Panc1 (cell line): ENCODE measurements at regions not wholly inside any gene's neighbourhood (a gene's known extent, or its start where the extent isn't known, plus 50 kb on each side); places are given as distances from the start of the nearest gene placed in this dataset.

Experiments
- ATAC-seq: fragments of 200-7000 bp; cut with Tn5 transposase; 2 replicates; pipeline ENCODE4 v1.9.1; 2020; ENCODE audit warnings: mild to moderate bottlenecking, moderate library complexity
- BruUV-seq: library from RNA; stranded (reverse); fragments of 400-500 nt; replicated peaks from 2 replicates; lab custom pipeline; 2021; lab: Mats Ljungman, UMichigan
- CTCF ChIA-PET: fragments of 300-600 bp; sonication (Branson Sonifier 250); formaldehyde crosslinking; loops from one replicate; lab custom pipeline; 2022; ENCODE audit warnings: antibody characterized with exemption; lab: Charles Lee
- POLR2A ChIA-PET: fragments of 300-600 bp; sonication (Branson Sonifier 250); formaldehyde crosslinking; loops from one replicate; lab custom pipeline; 2022; ENCODE audit warnings: antibody characterized with exemption; lab: Charles Lee
- DNase-seq: peaks from one replicate; pipeline ENCODE4 v3.0.0-alpha.2; 2010; ENCODE audit warnings: low read depth, low spot score
- H3K27ac ChIP-seq: 2 replicates; pipeline ENCODE4 v1.5.1; 2011; ENCODE audit warnings: mild to moderate bottlenecking, low read length, inconsistent platforms
- H3K27me3 ChIP-seq: fragments of 200-500 bp; sonication (Bioruptor generic); 2 replicates; pipeline ENCODE4 v1.6.0; 2014; ENCODE audit warnings: low read length, inconsistent platforms; ENCODE audit not compliant: control insufficient read depth, insufficient read depth
- H3K36me3 ChIP-seq: fragments of 200-500 bp; sonication (Bioruptor generic); 2 replicates; pipeline ENCODE4 v1.5.1; 2014; ENCODE audit warnings: inconsistent platforms, mild to moderate bottlenecking, low read length, moderate library complexity; ENCODE audit not compliant: control insufficient read depth, insufficient read depth
- H3K4me1 ChIP-seq: 2 replicates; pipeline ENCODE4 v1.5.1; 2011; ENCODE audit warnings: inconsistent platforms, mild to moderate bottlenecking, low read length, moderate library complexity; ENCODE audit not compliant: control insufficient read depth, insufficient read depth
- H3K4me3 ChIP-seq, 2 experiments: 2 replicates each; pipeline ENCODE4 v1.5.1; 2011 to 2012; ENCODE audit warnings: low read depth in 2 of 2, low read length in 2 of 2, mild to moderate bottlenecking in 2 of 2, inconsistent platforms in 1 of 2, moderate library complexity in 1 of 2
- H3K9me3 ChIP-seq: fragments of 200-500 bp; sonication (Bioruptor generic); 2 replicates; pipeline ENCODE4 v1.5.1; 2014; ENCODE audit warnings: low read depth, mild to moderate bottlenecking, inconsistent platforms, low read length, moderate library complexity; ENCODE audit not compliant: control insufficient read depth, insufficient read depth
- CTCF ChIP-seq: fragments of 450-650 bp; IDR thresholded peaks from 2 replicates; pipeline ENCODE4 v1.5.1; 2017; ENCODE audit warnings: mild to moderate bottlenecking
- POLR2AphosphoS5 ChIP-seq: IDR thresholded peaks from 2 replicates; pipeline ENCODE4 v1.6.1; 2012; ENCODE audit warnings: mild to moderate bottlenecking, low read depth, low read length, moderate library complexity
- REST ChIP-seq, 2 experiments: IDR thresholded peaks; 2 replicates each; pipeline ENCODE4 v1.6.1; 2011 to 2012; ENCODE audit warnings: low read depth in 2 of 2, control low read depth in 1 of 2, low read length in 1 of 2, mild to moderate bottlenecking in 1 of 2, moderate library complexity in 1 of 2; ENCODE audit not compliant: insufficient read depth in 1 of 2
- SIN3A ChIP-seq: IDR thresholded peaks from 2 replicates; pipeline ENCODE4 v1.6.1; 2012; ENCODE audit warnings: low read depth, mild to moderate bottlenecking, low read length, moderate library complexity, borderline replicate concordance; ENCODE audit not compliant: insufficient read depth
- TCF7L2 ChIP-seq: IDR thresholded peaks from 2 replicates; pipeline ENCODE4 v1.6.1; 2011; ENCODE audit warnings: mild to moderate bottlenecking, low read depth, low read length, inconsistent platforms
- in situ Hi-C: cut with HindIII; loops from 2 replicates; pipeline ENCODE4 v1.10.0; 2016; ENCODE audit warnings: low sequenced_read_pairs, low pct_unique_long_range_greater_than_20kb
- intact Hi-C: fragments of 100-400 bp; cut with micrococcal nuclease; formaldehyde crosslinking; loops from one replicate; pipeline ENCODE4 v1.10.0; 2022; ENCODE audit not compliant: unreplicated experiment

GRCh38 chr17:54085934-54086333, 263.2 kb downstream of the KIF2B start:
- Histone ChIP-seq H3K36me3 (no peaks in the 10 kb centered on the region), H3K27me3 (no peaks in the 10 kb centered on the region), H3K4me3 (no peak overlapping the region), H3K9me3 (no peaks in the 10 kb centered on the region), H3K27ac (no peak overlapping the region), H3K4me1 (no peaks in the 10 kb centered on the region)
- ATAC-seq (no peak), DNase-seq (no peak)
- intact Hi-C loops (no loop called here), in situ Hi-C loops (no loop called here)
- ChIA-PET POLR2A (no interaction called here), CTCF (no interaction called here)
- TF ChIP-seq POLR2AphosphoS5 = no peak
- no TSS peak for BruUV-seq

- ChIA-PET POLR2A (no interaction called here), CTCF (no interaction called here)
- intact Hi-C loops = loop anchor here (10.0 kb wide), 1 partner anchor 61 kb away; no protein-coding TSS in a partner anchor
- Histone ChIP-seq H3K9me3 (no peaks in the 10 kb centered on the region), H3K27me3 (no peaks in the 10 kb centered on the region), H3K36me3 (no peaks in the 10 kb centered on the region), H3K4me1 (no peaks in the 10 kb centered on the region), H3K27ac (no peak overlapping the region), H3K4me3 (no peak overlapping the region)
- DNase-seq = no peak
- no TSS peak for BruUV-seq
- no peak for TF ChIP-seq CTCF
- TF ChIP-seq POLR2AphosphoS5 = no peak
- TF ChIP-seq TCF7L2 = no peak
- TF ChIP-seq SIN3A = no peak
- no peak for TF ChIP-seq REST (IDR thresholded peaks at IDR 0.05; ENCODE audit: insufficient read depth in 1 of 2, low read depth in 2 of 2, low read length in 1 of 2)
- no peak for ATAC-seq
- in situ Hi-C loops = no loop called here
These were observed 273.5 kb downstream of the KIF2B start for GRCh38 chr17:54096216-54096615.

GRCh38 chr17:54099221-54099620, 276.5 kb downstream of the KIF2B start:
- intact Hi-C loops (loop anchor here (10.0 kb wide), 1 partner anchor 64 kb away; no protein-coding TSS in a partner anchor), in situ Hi-C loops (no loop called here)
- Histone ChIP-seq H3K9me3 (0 out of 2 replicates have a peak, but pooled peaks cover 3% of the 10 kb centered on the region), H3K27me3 (no peaks in the 10 kb centered on the region), H3K4me1 (no peaks in the 10 kb centered on the region), H3K36me3 (no peaks in the 10 kb centered on the region), H3K27ac (no peak overlapping the region), H3K4me3 (no peak overlapping the region)
- CTCF ChIA-PET = no interaction called here
- POLR2A ChIA-PET = no interaction called here
- TF ChIP-seq CTCF = no peak
- ATAC-seq = no peak
- BruUV-seq = no TSS peak
- no peak for DNase-seq
